ACC112 (cell line): ENCODE measurements at regions not wholly inside any gene's neighbourhood (a gene's known extent, or its start where the extent isn't known, plus 50 kb on each side); places are given as distances from the start of the nearest gene placed in this dataset.
"Not testable (repeated sequence)": the region's sequence is repeated elsewhere in the genome, so short reads cannot be mapped to it uniquely, and the experiment has no call there.

ENCODE experiments used
- H2AFZ ChIP-seq: fragments of 200-600 bp; sonication (generic); one replicate; pipeline ENCODE4 v1.6.0; 2017; ENCODE audit warnings: antibody characterized with exemption, low read length; ENCODE audit not compliant: unreplicated experiment
- H3K27ac ChIP-seq: fragments of 200-600 bp; sonication (generic); 2 replicates; pipeline ENCODE4 v1.5.1; 2014; ENCODE audit warnings: low read depth, mild to moderate bottlenecking, antibody characterized with exemption, low read length, moderate library complexity
- H3K27me3 ChIP-seq: fragments of 200-600 bp; sonication (generic); 2 replicates; pipeline ENCODE4 v1.6.1; 2014; ENCODE audit warnings: mild to moderate bottlenecking, antibody characterized with exemption, low read length, moderate library complexity, mixed read lengths; ENCODE audit not compliant: insufficient read depth
- H3K36me3 ChIP-seq: fragments of 200-600 bp; sonication (generic); 2 replicates; pipeline ENCODE4 v1.6.1; 2016; ENCODE audit warnings: mild to moderate bottlenecking, antibody characterized with exemption, low read length, moderate library complexity, mixed read lengths; ENCODE audit not compliant: insufficient read depth
- H3K4me1 ChIP-seq: fragments of 200-600 bp; sonication (generic); one replicate; pipeline ENCODE4 v1.6.1; 2016; ENCODE audit warnings: low read length, mixed read lengths; ENCODE audit not compliant: insufficient read depth, unreplicated experiment, control insufficient read depth
- H3K4me3 ChIP-seq: fragments of 200-600 bp; sonication (generic); 2 replicates; pipeline ENCODE4 v1.5.1; 2014; ENCODE audit warnings: mild to moderate bottlenecking, low read depth, low read length
- H3K79me2 ChIP-seq: fragments of 200-600 bp; sonication (generic); one replicate; pipeline ENCODE4 v1.6.0; 2016; ENCODE audit warnings: low read length; ENCODE audit not compliant: control insufficient read depth, unreplicated experiment, insufficient read depth

DNA sequence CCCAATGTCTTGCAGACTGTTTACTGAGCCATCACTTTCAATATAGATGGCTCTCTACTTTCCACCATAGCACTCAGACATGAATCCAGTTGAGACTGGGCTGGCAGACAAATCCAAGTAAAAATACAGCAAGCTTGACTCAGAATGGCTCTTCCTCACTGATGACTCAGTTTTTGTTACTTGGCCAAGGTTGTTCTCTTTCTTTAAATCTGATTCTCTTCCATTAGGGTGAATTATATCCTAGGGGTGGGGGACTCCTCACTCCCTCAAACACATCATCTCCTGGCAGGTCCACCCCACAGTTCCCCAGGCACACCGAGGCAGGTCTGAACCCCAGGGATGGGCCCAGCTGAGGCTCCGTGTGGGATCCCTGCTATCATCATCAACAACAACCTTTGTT lies 157.9 kb downstream of the MEX3B start:
- Histone ChIP-seq H3K4me3 (no peak overlapping the region), H3K36me3 (no peaks in the 10 kb centered on the region)

DNA sequence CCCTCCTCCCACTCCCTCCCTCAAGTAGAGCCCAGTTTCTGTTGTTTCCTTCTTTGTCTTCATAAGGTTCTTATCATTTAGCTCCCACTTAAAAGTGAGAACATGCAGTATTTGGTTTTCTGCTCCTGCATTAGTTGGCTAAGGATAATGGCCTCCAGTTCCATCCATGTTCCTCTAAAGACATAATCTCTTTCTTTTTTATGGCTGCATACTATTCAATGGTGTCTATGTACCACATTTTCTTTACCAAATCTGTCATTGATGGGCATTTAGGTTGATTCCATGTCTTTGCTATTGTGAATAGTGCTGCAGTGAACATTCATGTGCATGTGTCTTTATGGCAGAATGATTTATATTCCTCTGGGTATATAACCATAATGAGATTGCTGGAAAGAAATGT lies 158.6 kb downstream of the MEX3B start:
- not testable (repeated sequence) for H3K27me3 ChIP-seq, H3K79me2 ChIP-seq, H3K4me1 ChIP-seq, H3K27ac ChIP-seq, H3K36me3 ChIP-seq, H2AFZ ChIP-seq, H3K4me3 ChIP-seq

More for the DNA sequence above, 157.9 kb downstream of the MEX3B start:
- H3K27ac ChIP-seq = no peak overlapping the region
- no peak overlapping the region for H2AFZ ChIP-seq
- no peaks in the 10 kb centered on the region for H3K4me1 ChIP-seq
- no peaks in the 10 kb centered on the region for H3K79me2 ChIP-seq
- no peaks in the 10 kb centered on the region for H3K27me3 ChIP-seq

DNA sequence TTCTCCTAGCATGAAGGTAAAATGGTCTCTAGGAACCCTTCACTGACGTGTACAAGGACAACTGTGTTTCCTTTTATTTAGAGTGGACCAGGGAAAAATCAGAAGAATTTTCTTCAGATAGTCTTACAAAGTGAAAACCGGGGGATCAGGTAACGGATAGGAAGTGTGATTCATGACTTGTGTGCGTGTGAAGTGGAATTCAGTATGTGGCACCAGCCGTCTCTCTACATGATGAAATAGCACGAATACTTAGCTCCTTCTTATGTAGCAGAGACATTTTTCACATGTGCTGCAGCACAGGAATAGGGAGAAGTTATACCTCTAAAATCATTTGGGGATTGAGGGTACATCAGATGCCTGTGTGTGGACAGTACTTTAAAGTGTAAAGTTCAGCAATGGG lies 159.2 kb downstream of the MEX3B start:
- no peak overlapping the region for H3K4me3 ChIP-seq
- no peaks in the 10 kb centered on the region for H3K27me3 ChIP-seq
- no peak overlapping the region for H2AFZ ChIP-seq
- no peaks in the 10 kb centered on the region for H3K36me3 ChIP-seq
- H3K4me1 ChIP-seq = no peaks in the 10 kb centered on the region
- H3K79me2 ChIP-seq = no peaks in the 10 kb centered on the region
- no peak overlapping the region for H3K27ac ChIP-seq

DNA sequence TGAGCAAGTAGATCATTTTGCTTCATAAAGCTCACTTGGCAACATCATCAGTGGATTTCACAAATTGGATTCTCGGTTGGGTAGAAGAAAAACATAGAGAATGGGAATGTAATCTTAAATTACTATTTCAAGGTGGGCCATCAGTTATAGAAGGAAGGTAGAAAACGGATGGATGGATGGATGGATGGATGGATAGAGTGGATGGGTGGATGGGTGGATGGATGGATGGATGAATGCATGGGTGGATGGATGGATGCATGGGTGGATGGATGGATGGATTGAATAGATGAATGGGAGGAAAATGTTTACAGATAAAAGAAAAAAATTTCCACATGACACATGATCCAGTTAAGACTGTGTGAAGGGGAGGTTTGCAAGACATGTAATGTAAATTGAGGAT lies 159.7 kb downstream of the MEX3B start:
- Histone ChIP-seq H3K27ac (no peak overlapping the region), H3K4me3 (no peak overlapping the region), H3K27me3 (no peaks in the 10 kb centered on the region), H3K79me2 (no peaks in the 10 kb centered on the region), H2AFZ (no peak overlapping the region), H3K4me1 (no peaks in the 10 kb centered on the region), H3K36me3 (no peaks in the 10 kb centered on the region)

DNA sequence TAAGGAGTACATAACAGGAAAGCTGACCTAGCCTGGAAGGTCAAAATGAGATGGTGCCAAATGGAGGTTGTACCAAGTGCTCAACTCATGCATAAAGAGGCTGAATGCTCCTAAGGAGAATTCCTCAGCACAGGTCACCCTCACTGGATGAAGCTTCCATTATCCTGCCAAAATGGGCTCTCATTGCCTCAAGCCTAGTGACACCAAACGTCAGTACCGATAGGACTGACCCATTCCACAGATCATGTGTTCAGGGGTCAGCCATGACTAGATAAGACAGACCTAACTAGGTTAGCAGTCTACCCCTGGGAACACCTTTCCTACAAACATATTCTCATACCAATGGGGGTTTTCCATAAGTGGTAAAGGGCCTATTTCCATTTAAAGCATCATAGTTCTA lies 160.7 kb downstream of the MEX3B start:
- no peaks in the 10 kb centered on the region for H3K36me3 ChIP-seq
- H3K79me2 ChIP-seq = no peaks in the 10 kb centered on the region
- H3K27ac ChIP-seq = no peak overlapping the region
- no peak overlapping the region for H3K4me3 ChIP-seq
- no peaks in the 10 kb centered on the region for H3K4me1 ChIP-seq
- no peaks in the 10 kb centered on the region for H3K27me3 ChIP-seq
- H2AFZ ChIP-seq = no peak overlapping the region

DNA sequence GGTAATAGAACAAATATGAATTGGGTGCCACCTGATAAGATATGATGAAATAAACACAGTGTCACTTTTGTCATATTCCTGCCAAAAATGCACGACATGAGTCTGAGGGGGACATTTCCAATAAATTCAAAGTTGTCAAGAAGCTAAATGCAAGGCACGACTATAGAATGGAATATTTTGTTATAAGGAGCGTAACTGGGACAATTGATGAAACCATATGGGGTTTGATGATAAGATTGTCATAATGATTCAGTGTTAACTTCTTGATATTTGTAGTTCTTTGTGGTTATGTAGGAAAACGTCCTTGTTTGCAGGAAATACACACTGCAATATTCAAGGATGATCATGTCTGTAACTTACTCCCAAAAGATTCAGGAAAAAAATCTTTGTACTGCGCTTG lies 163.3 kb downstream of the MEX3B start:
- H3K79me2 ChIP-seq = no peaks in the 10 kb centered on the region
- no peak overlapping the region for H2AFZ ChIP-seq
- no peaks in the 10 kb centered on the region for H3K36me3 ChIP-seq
- no peaks in the 10 kb centered on the region for H3K4me1 ChIP-seq
- no peak overlapping the region for H3K27ac ChIP-seq
- no peak overlapping the region for H3K4me3 ChIP-seq
- no peaks in the 10 kb centered on the region for H3K27me3 ChIP-seq

DNA sequence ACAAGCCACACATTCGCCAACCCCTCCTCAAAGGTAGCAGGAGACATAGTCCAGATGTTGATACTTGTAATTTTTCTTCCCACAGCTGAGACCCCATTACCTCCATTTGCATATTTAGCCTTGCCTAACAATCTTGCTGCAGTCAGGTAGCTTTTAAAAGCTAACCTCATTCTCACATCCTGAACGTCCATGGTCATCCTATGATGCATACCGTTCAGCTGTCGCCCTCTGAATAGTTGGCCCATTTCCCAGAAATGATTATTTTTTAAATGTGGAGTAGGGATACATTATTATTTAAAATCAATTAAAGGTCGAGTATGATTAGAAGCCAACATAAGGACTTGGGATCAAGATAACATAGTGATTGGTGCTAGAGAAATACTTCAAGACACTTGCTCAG lies 165.0 kb downstream of the MEX3B start:
- H3K79me2 ChIP-seq = no peaks in the 10 kb centered on the region
- H2AFZ ChIP-seq = no peak overlapping the region
- H3K4me1 ChIP-seq = no peaks in the 10 kb centered on the region
- H3K4me3 ChIP-seq = no peak overlapping the region
- H3K36me3 ChIP-seq = no peaks in the 10 kb centered on the region
- no peaks in the 10 kb centered on the region for H3K27me3 ChIP-seq
- no peak overlapping the region for H3K27ac ChIP-seq

DNA sequence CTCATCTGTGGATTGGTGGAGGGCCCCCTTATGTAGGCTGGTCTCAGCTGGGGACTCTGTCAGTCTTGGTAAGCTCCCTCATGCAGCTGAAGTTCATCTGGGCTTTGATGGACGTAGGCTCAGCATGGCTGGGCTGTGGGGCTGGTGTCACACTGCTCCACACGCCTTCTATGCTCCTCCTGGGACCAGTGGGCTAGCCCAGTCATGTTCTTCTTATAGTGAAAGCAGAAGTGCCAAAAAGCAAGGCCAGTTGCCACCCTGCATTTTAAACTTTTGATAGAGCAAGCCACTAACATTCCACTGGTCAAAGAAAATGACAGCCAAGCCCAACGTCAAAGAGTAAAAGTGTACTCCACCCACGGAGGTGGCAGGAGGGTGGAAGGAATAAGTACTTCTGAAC lies 165.5 kb downstream of the MEX3B start:
- Histone ChIP-seq H3K4me3 (no peak overlapping the region), H3K4me1 (no peaks in the 10 kb centered on the region), H3K27me3 (no peaks in the 10 kb centered on the region), H3K27ac (no peak overlapping the region), H3K79me2 (no peaks in the 10 kb centered on the region), H2AFZ (no peak overlapping the region), H3K36me3 (no peaks in the 10 kb centered on the region)

DNA sequence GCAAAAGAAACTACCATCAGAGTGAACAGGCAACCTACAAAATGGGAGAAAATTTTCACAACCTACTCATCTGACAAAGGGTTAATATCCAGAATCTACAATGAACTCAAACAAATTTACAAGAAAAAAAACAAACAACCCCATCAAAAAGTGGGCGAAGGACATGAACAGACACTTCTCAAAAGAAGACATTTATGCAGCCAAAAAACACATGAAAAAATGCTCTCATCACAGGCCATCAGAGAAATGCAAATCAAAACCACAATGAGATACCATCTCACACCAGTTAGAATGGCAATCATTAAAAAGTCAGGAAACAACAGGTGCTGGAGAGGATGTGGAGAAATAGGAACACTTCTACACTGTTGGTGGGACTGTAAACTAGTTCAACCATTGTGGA lies 170.1 kb downstream of the MEX3B start:
- not testable (repeated sequence) for H2AFZ ChIP-seq, H3K4me1 ChIP-seq, H3K79me2 ChIP-seq, H3K27me3 ChIP-seq, H3K27ac ChIP-seq, H3K4me3 ChIP-seq, H3K36me3 ChIP-seq

DNA sequence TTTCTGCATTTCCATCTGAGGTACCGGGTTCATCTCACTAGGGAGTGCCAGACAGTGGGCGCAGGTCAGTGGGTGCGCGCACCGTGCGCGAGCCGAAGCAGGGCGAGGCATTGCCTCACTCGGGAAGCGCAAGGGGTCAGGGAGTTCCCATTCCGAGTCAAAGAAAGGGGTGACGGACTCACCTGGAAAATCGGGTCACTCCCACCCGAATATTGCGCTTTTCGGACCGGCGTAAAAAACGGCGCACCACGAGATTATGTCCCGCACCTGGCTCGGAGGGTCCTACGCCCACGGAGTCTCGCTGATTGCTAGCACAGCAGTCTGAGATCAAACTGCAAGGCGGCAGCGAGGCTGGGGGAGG lies 175.1 kb downstream of the MEX3B start:
- not testable (repeated sequence) for H3K27me3 ChIP-seq, H3K79me2 ChIP-seq, H2AFZ ChIP-seq, H3K4me3 ChIP-seq, H3K36me3 ChIP-seq, H3K4me1 ChIP-seq, H3K27ac ChIP-seq

DNA sequence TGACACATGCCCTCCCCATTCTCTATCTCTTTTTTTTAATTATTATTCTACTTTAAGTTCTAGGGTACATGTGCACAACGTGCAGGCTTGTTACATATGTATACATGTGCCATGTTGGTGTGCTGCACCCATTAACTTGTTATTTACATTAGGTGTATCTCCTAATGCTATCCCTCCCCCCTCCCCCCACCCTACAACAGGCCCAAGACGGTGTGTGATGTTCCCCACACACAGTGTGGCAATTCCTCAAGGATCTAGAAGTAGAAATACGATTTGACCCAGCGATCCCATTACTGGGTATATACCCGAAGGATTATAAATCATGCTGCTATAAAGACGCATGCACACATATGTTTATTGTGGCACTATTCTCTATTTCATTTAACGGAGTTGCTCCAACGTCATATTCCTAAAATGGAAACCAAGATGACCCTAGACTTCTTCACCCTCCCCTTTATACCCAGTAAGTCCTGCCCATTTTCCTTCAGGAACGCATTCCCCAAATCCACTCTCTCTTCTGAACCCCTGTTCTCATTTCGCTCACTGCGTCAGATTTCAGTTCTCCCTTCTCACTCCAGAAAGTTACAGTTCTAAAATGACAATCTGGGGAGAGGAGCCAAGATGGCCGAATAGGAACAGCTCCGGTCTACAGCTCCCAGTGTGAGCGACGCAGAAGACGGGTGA lies 175.6 kb downstream of the MEX3B start:
- H3K36me3 ChIP-seq, H3K4me3 ChIP-seq: not testable (repeated sequence)

More for the DNA sequence above, 175.6 kb downstream of the MEX3B start:
- H3K27me3 ChIP-seq, H3K79me2 ChIP-seq, H2AFZ ChIP-seq, H3K4me1 ChIP-seq, H3K27ac ChIP-seq: not testable (repeated sequence)
